Cardiac septum (tissue), 1 donor: ENCODE measurements at regions not wholly inside any gene's neighbourhood (a gene's known extent, or its start where the extent isn't known, plus 50 kb on each side); places are given as distances from the start of the nearest gene placed in this dataset.
"Not testable (repeated sequence)": the region's sequence is repeated elsewhere in the genome, so short reads cannot be mapped to it uniquely, and the experiment has no call there.

Experiments used
- DNase-seq: peaks from one replicate; pipeline ENCODE4 v3.0.0-alpha.2; 2020; ENCODE audit warnings: low spot score
- intact Hi-C: fragments of 100-400 bp; cut with DNase I; formaldehyde crosslinking; loops from one replicate; pipeline ENCODE4 v1.14.0; 2022
- donor health status: DM: no; HTN: no; CAD: no.

DNA sequence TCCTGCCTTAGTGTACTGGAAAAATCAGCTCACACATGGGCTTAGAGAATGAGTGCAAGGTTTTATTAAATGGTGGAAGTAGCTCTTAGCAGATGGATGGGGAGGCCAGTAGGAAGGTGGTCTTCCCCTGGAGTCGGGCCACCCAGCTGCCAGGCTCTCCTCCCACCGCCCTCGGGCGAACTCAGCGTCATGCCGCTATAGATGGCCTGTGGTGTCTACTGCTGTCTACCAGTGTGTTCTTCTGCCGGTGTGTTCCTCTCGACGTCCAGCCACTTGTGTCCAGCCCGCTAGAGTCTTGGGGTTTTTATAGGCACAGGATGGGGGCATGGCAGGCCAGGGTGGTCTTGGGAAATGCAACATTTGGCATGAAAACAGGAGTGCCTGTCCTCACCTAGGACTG is 198.7 kb upstream of the NDST3 start:
- intact Hi-C loops: no loop called here
- DNase-seq: no peak

DNA sequence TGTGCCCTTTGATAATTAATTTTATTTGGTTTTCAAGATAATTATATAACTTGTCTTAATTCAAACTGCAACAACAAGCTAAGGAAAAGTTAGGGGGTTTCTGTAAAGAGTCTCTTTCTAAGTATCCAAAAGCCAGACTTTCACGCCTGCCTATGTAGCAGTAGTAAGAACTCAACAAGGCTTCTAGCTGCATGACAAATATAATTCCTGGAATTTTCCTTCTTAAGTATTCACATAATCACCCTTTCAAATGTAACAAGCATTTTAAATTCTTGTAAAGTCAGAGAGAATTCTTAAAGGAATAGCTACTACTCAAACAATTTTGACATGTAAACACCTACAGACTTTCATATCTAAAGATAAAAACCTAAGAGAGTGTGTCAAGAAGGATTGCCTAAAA is 189.7 kb upstream of the NDST3 start:
- no peak for DNase-seq
- intact Hi-C loops: no loop called here

DNA sequence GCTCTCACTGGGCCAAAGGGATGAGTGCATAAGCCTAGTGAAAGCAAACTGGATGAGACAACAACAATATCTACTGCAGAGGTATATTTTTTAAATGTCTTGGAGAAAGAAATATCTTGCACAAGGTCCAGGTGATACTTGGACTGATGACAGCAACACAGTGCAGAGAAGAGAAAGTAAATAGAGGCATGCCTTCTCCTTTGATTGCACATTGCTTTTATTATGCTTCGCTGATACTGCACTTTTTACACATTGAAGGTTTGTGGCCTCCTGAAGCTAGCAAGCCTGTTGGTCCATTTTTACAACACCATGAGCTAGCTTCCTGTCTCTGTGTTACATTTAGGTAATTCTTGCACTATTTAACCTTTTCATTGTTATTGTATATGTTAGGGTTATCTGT is 189.0 kb upstream of the NDST3 start:
- intact Hi-C loops: no loop called here
- no peak for DNase-seq

DNA sequence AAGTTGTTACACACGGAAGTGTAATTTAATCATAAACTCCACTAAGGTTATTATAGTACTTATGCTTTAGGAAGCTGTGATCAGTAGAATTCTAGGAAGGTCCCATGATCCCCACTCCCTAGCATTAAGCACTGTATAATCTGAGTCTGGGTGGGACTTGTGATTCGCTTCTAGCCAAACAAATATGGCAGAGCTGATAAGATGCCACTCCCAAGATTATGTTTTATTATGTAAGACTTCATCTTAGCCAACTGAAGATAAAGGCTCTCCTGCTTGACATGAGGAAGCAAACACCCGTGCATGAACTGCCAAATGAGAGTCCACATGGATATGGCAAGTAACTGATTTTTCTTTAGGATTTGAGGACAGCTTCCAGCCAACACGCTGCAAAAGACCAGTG is 186.4 kb upstream of the NDST3 start:
- DNase-seq: no peak
- intact Hi-C loops: no loop called here

DNA sequence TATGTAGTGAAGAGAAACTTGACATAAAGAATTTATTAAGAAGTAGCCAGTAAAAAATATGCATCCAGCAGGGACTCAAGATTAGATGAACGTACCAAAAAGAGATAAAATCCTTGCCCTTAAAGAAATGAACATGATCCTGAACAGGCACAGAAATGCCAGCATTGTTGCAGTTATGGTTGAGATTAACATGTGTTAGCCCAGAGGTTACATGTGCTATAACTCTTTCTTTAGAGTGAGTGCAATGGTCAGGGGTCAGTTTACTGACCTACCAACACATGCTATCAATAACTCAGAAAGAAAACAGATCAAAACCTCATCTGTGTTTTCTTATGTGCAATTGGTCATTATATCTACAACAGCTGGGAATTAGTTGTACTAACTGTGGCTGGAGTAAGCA is 166.1 kb upstream of the NDST3 start:
- intact Hi-C loops: no loop called here

DNA sequence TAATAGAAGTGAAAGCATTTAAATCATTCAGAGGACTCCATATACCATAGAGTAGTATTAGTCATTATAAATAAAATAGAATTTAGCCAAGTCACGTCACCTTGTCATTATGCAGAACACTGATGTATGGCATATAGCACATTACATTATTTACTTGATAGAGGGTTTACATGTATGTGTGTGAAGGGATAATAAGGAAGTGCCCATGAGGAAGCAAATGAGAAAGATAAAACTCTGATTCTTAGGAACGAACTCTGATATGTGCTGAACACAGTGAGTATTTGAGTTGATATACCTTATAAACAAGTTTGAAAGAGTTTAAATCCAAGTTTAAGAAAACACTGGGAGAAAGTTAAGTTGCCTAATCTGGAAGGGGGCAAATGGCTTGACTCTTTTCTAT is 160.5 kb upstream of the NDST3 start:
- intact Hi-C loops: no loop called here

More for the DNA sequence above, 166.1 kb upstream of the NDST3 start:
- DNase-seq: no peak

DNA sequence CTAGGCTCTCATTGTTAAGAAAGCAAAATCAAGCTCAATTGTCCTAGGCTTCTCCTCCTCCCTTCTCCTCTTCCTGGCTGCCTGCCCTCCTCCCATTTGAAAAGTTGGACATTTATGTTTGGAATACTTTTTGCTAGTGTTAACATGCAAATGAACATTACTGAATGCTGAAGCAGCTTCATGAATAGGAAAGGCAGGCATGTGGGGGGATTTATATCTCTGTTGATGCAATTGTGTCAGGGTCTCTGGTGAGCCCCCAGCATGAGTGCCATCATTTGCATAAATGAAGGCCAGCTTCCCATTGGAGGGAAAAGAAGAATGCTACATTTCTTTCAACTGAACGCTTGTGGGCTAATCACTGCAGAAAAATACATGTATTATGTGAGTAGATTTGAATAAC is 160.1 kb upstream of the NDST3 start:
- no peak for DNase-seq
- intact Hi-C loops: no loop called here

More for the DNA sequence above, 160.5 kb upstream of the NDST3 start:
- DNase-seq: no peak

DNA sequence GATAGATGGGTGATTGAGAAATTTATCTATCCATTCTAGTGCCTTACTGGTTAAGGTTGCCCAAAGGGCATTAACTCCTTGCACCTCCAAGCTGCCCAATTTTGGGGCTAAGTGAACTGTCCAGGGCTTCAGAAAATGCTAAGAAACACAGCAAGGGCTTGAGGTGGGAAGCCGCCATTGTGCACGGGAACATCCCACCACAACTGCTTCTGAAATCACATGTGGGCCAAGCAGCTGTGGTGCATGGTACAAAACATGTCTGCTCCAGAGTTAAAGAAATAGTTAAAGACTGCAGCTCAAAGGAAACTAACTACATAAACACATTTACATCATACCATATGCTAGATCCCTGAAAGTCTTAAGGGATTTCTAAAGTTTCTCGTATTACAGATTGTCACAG is 144.3 kb upstream of the NDST3 start:
- intact Hi-C loops: no loop called here
- DNase-seq: no peak

DNA sequence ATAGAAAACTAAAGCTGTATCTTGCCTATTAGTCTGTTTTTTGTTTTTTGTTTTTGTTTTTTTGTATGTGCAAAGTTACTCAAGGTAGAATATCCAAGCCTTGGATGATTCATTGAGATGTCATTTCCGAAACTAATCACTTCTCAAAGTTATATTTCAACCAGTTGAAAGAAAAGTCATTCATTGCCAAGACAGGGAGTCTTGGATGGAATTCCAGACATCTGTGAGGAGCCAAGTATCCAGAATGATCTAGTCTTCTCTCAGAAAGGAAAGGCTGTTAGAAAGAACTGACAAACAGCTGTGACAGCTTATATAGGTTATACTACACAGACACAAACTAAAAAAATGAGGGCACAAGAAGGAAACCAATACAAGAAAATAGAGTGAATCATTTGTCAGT is 141.1 kb upstream of the NDST3 start:
- DNase-seq: no peak
- intact Hi-C loops: no loop called here

DNA sequence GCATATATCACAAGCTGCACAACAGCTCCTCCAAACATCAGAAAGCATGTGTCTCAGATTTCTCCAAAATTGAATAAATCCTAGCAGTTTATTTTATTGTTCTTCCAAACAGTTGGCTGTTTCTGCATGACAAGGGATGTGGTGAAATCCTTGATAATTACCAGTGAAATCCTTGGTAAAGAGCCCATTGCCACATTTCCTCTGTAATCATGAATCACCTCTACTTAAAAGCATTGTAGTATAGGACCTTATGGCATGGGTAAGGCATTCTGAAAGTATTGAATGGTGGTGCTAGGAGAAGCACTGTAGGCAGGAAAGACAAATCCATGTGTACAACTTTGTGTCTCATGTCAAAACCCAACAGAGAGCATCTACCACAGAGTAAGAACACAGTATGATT is 135.8 kb upstream of the NDST3 start:
- DNase-seq: no peak
- intact Hi-C loops: no loop called here

DNA sequence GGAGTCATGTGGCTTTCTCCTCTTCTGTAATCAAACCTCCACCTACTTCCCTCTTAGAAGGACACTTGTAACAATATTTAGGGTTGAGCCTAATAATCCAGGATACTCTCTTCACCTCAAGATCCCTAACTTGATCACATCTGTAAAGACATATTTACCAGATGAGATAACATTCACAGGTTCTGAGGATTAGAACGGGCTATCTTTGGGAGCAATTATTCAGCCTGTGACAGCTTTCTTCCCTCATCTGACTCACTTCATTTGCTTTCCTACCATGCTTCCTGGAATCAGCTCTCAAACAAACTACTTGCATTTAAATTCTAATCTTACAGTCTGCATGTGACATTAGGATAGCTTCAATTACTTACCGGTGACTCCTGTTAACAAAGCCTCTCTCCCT is 133.5 kb upstream of the NDST3 start:
- no peak for DNase-seq
- intact Hi-C loops: no loop called here

DNA sequence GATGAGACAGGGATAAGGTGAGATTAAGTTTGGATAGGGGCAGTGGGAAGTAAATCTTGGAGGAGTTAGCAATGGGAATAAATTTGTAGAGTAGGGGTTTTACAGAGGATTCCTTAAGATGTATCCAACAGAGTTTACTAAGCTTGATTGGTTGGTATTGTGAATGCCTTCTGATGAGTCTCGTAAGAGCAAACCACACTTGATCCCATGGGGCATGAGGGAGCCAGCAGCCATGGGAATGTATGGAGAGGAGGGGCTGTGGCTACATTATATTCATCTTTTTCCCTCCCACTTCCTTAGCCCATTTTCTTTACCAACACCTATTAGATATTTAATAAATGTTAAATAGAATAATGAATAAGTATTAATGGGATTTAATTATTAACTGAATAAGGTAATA is 126.6 kb upstream of the NDST3 start:
- no peak for DNase-seq
- intact Hi-C loops: no loop called here

DNA sequence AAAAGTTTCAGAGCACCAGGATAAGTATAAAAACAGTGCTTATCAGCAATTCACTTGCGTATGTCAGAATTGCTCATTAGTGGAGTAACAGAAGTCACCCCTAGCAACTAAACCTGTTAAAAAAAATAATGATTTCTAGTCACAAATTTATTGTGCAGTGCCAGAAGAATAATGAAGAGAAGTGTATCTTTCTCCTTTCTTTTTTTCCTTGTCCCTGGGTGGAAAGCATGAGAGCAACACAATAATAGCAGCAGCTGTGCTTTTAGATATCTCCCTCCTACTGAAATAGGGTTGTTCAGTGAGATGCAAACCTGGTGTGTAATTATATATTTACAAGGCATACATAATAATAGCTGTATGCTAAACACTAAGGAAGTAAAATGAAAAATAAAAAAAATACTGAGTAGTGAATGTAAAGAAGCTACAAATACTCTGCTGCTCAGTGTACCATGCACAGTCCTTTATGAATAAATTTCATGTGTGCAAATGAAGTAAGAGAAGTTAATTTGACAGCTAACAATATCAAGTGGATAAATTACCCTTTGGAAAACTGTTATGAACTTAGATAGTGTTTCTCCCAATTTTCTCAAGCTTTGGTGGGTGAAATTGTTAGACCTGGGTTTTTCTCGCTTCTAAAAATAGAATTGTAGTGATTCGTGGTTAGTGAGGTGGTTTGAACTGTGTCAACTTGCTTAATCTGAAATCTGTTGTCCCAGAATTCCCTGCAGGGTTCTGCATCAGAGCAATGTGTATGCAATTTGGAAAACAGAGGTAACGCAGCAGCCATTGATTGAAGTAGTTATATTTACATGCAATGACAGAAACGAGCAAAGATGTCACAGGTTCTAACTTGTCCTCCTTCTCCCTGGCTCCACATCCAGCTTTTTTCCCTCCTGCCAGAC is 125.7 kb upstream of the NDST3 start:
- intact Hi-C loops: no loop called here
- no peak for DNase-seq

DNA sequence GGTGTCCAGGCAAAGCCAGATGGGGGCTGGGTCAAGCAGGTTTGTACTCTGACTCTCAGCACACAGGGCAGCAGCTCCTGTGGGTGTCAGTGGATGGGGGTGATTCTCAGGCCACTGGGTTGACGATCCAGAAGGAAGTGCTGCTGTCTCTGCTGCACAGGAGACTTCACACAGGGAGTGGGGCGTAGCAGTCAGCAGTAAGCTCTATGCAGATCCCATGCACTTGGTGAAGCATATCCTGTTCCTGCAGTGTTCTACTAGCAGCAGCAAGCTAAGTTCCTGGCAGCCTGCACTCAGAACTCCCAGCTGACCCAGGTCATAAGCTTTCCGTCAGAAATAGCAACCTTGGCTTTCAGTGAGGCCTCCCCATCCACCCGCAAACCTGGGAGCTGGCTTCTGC is 117.6 kb upstream of the NDST3 start:
- DNase-seq: no peak
- intact Hi-C loops: no loop called here

DNA sequence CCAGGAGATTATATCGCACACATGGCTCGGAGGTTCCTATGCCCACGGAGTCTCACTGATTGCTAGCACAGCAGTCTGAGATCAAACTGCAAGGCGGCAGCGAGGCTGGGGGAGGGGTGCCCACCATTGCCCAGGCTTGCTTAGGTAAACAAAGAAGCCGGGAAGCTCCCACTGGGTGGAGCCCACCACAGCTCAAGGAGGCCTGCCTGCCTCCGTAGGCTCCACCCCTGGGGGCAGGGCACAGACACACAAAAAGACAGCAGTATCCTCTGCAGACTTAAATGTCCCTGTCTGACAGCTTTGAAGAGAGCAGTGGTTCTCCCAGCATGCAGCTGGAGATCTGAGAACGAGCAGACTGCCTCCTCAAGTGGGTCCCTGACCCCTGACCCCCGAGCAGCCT is 112.0 kb upstream of the NDST3 start:
- intact Hi-C loops, DNase-seq: not testable (repeated sequence)

DNA sequence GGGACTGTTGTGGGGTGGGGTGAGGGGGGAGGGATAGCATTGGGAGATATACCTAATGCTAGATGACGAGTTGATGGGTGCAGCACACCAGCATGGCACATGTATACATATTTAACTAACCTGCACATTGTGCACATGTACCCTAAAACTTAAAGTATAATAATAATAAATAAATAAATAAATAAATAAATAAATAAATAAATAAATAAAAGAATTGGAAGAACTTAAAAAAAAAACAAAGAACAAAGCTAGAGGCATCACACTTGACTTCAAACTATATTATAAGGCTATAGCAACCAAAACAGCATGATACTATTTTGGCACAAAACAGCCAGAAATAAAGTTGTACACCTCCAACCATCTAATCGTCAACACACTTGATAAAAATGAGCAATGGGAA is 106.5 kb upstream of the NDST3 start:
- intact Hi-C loops, DNase-seq: not testable (repeated sequence)

DNA sequence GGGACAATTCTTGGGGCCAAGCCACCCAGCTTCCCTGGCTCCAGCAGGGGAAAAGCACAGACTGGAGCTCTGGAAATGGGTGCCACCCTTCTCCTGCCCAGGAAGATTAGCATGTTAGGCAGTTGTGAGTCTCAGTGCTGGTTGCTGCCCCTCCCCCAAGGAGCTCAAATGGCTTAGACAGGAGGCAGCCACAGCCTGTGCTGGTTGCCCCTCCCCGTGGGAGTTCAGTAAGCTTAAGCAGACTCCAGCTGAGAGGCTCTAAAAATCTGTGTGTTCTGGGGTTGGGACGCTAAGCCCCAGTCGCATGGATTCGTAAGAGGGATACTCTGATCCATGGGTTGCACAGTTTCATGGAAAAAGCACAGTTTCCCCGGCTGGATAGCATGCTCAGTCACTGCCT is 92.7 kb upstream of the NDST3 start:
- intact Hi-C loops: no loop called here
- DNase-seq: no peak

DNA sequence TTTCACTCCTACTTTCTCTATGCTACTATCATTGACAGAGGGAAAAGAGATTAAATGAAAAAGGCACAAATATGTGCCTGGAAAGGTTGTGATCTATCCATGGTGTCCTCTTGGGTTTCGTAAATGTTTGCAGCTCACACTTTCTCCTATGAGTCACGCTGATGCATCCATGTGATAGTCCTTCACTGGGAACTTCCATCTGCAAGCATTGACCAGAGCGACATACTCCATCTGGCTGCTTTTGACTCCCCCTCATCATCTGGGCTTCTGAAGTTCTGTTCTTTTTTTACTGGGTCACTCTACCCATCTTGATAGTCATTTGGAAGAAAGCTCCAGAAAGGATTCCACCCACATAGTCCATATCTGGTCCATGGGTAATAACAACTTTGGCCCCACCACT is 84.7 kb upstream of the NDST3 start:
- intact Hi-C loops: no loop called here
- DNase-seq: no peak

DNA sequence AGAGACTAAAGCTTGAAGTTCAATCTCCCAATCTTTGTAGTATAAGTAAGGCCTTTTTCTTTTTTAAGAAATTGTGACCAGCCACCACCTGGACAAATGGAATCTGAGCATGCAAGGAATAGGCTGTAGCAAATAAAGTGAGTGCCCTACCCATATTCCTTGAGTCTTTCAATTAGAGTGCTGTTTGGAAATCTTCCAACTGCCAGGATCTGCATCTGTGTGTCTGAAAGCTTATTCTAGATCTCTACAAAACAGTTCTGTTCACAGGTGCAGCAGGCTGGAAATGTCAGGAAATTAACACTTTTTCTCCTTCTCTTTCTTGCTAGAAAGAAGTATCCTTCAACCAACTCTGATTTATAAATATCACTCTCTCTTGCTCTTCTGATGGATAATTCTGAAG is 76.7 kb upstream of the NDST3 start:
- DNase-seq: no peak
- intact Hi-C loops: no loop called here

DNA sequence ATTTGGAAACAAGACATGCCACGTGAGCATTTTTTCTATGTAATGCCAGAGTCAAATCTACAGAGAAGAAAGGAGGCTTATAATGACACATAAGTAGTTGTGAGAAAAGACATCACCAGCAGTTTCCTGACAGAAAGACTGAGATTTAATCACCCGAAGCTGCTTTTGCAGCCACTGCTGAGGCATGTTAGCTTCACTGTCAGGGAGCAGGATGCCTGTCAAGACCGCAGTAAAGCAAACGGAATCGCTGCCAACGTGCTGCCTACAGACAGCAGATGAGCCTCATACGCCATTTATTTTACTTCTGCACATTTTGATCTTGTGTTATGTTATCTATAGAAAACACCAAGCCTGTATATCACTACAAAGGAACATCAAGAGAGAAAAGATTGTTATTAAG is 68.7 kb upstream of the NDST3 start:
- intact Hi-C loops: no loop called here
- DNase-seq: no peak

DNA sequence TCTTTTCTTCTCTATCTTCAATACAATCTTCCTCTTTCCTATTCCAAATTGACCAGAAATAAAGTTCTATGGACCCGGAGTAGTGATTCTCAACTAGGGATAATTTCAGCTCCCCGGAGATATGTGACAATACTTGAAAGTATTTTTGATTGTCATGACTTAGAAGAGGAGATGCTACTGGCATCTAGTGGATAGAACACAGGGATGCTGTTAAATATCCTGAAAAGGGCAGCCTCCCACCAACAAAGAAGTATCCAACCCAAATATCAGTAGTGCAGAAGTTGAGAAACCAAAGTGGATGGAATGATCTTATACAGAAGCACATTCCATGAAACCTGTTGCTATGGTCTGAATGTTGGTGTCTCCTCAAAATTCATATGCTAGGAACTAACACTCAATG is 65.7 kb upstream of the NDST3 start:
- DNase-seq: no peak
- intact Hi-C loops: no loop called here

DNA sequence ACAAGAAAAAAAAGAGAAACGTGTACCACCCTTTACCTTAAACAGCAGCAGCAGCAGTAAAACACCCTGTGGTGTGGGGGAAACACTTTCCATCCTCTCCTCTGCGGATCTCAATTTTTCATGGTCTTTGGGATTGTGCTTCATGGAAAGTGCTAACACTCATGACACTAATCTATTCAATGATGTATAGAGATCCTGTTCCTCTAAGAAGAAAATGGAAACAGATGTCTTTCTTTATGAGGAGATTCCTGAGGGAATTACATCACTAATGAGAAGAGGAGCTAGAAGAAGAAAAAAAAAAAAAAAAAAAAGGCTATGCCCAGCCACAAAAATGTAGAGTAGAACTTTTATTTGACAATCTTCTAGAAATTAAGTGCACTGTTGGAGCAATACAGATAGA is 62.9 kb upstream of the NDST3 start:
- DNase-seq: no peak
- intact Hi-C loops: no loop called here
